ENCODE measurements at regions not wholly inside any gene's neighbourhood (a gene's known extent, or its start where the extent isn't known, plus 50 kb on each side); places are given as distances from the start of the nearest gene placed in this dataset.

- H3K27ac ChIP-seq: no peak overlapping the region
- TF ChIP-seq, protein P1, sequence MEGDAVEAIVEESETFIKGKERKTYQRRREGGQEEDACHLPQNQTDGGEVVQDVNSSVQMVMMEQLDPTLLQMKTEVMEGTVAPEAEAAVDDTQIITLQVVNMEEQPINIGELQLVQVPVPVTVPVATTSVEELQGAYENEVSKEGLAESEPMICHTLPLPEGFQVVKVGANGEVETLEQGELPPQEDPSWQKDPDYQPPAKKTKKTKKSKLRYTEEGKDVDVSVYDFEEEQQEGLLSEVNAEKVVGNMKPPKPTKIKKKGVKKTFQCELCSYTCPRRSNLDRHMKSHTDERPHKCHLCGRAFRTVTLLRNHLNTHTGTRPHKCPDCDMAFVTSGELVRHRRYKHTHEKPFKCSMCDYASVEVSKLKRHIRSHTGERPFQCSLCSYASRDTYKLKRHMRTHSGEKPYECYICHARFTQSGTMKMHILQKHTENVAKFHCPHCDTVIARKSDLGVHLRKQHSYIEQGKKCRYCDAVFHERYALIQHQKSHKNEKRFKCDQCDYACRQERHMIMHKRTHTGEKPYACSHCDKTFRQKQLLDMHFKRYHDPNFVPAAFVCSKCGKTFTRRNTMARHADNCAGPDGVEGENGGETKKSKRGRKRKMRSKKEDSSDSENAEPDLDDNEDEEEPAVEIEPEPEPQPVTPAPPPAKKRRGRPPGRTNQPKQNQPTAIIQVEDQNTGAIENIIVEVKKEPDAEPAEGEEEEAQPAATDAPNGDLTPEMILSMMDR (conservative IDR thresholded peaks at IDR 0.05): peak; percentile 86
Measured at GRCh38 chr14:76647697-76648298, 113.5 kb upstream of the VASH1 start.

- TF ChIP-seq, protein P1 (conservative IDR thresholded peaks at IDR 0.05): no peak
- peak overlapping the region; percentile 83 for H3K27ac ChIP-seq
Measured at GRCh38 chr14:76651410-76652055, 109.7 kb upstream of the VASH1 start.

GRCh38 chr14:76653875-76654572, 107.2 kb upstream of the VASH1 start:
- TF ChIP-seq, protein P1 (conservative IDR thresholded peaks at IDR 0.05): no peak
- peak overlapping the region; percentile 83 for H3K27ac ChIP-seq

- TF ChIP-seq, protein P1 (conservative IDR thresholded peaks at IDR 0.05): no peak
- peak overlapping the region; percentile 83 for H3K27ac ChIP-seq
Measured at GRCh38 chr14:76654573-76655108, 106.6 kb upstream of the VASH1 start.

DNA sequence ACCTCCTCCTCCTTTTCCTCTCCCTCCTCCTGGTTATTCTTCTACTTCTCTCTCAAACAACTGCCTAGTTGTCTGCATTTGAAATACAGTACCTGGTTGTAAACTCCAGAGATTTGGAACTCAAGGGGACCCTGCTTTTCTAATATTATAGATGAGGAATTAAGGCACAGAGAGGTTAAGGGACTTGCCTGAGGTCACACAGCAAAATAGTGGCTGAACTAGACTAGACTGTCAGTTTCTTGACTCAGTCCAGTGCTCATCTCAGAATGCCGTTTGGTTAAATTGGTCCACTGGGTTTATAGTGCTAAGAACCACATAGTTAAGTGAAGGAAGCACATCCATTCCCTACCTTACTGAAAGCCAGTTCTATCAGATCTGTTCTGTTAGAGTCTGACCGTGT, 105.9 kb upstream of the VASH1 start:
- H3K27ac ChIP-seq: peak overlapping the region; percentile 83; the same call in 1 of the 2 replicates
- TF ChIP-seq, protein P1 (conservative IDR thresholded peaks at IDR 0.05): no peak

- TF ChIP-seq, protein P1 (conservative IDR thresholded peaks at IDR 0.05): no peak
- H3K27ac ChIP-seq: no peak overlapping the region
Measured at GRCh38 chr14:76656592-76656991, 104.7 kb upstream of the VASH1 start.

DNA sequence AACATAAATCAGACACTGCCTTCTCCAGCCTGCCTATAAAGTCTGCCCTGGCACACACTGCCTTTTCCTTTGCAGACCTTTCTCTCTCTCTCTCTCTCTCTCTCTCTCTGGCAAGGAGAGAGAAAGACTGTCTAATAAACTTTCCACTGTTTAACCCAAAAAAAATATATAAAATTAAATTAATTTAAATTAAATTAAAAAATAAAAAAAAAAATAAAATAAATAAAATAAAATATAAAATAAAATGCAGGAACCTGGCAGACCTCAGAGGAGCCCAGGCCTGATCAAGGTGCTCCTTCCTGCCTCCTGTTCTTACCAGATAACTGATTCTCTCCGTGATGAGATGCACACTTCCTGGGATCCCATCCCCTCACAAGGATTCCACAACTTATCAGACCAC, 103.9 kb upstream of the VASH1 start:
- H3K27ac ChIP-seq: no peak overlapping the region
- TF ChIP-seq, protein P1 (conservative IDR thresholded peaks at IDR 0.05): no peak

All from VCaP (cell line).